ENCODE measurements at regions not wholly inside any gene's neighbourhood (a gene's known extent, or its start where the extent isn't known, plus 50 kb on each side); places are given as distances from the start of the nearest gene placed in this dataset.
A peak's percentile ranks its signal among the peaks of the same experiment; 100 is the strongest.
"Not testable (repeated sequence)": the region's sequence is repeated elsewhere in the genome, so short reads cannot be mapped to it uniquely, and the experiment has no call there.

GRCh38 chr2:11082880-11083279 lies 72.4 kb upstream of the SLC66A3 start:
- no peak overlapping the region for H3K4me3 ChIP-seq (ENCODE audit: low read depth, low read length)
- no peak for DNase-seq (ENCODE audit: low read depth)
- TF ChIP-seq MYC (IDR thresholded peaks at IDR 0.05; ENCODE audit: low read depth, low read length) = no peak
- no peak for TF ChIP-seq MAX (IDR thresholded peaks at IDR 0.05; ENCODE audit: low read depth, low read length)
- no peak for TF ChIP-seq POLR2A (IDR thresholded peaks at IDR 0.05; ENCODE audit: extremely low read depth, insufficient read length)
- TF ChIP-seq CTCF (IDR thresholded peaks at IDR 0.05; ENCODE audit: low read depth, low read length) = no peak

- not testable (repeated sequence) for H3K4me3 ChIP-seq (ENCODE audit: low read depth, low read length); DNase-seq (ENCODE audit: low read depth)
Measured at GRCh38 chr2:11088821-11089220, 66.4 kb upstream of the SLC66A3 start.

- TF ChIP-seq MYC (IDR thresholded peaks at IDR 0.05; ENCODE audit: low read depth, low read length) (no peak), POLR2A (IDR thresholded peaks at IDR 0.05; ENCODE audit: extremely low read depth, insufficient read length) (no peak), CTCF (IDR thresholded peaks at IDR 0.05; ENCODE audit: low read depth, low read length) (no peak), MAX (IDR thresholded peaks at IDR 0.05; ENCODE audit: low read depth, low read length) (no peak)
- peak; percentile 16 for DNase-seq (ENCODE audit: low read depth)
- H3K4me3 ChIP-seq (ENCODE audit: low read depth, low read length) = no peak overlapping the region
Measured at GRCh38 chr2:11090187-11090586, 65.1 kb upstream of the SLC66A3 start.

GRCh38 chr2:11092701-11093335 lies 62.4 kb upstream of the SLC66A3 start:
- DNase-seq (ENCODE audit: low read depth) = no peak
- no peak for TF ChIP-seq CTCF (IDR thresholded peaks at IDR 0.05; ENCODE audit: low read depth, low read length)
- no peak for TF ChIP-seq MYC (IDR thresholded peaks at IDR 0.05; ENCODE audit: low read depth, low read length)
- TF ChIP-seq MAX (IDR thresholded peaks at IDR 0.05; ENCODE audit: low read depth, low read length) = no peak
- TF ChIP-seq POLR2A (IDR thresholded peaks at IDR 0.05; ENCODE audit: extremely low read depth, insufficient read length) = no peak
- H3K4me3 ChIP-seq (ENCODE audit: low read depth, low read length) = no peak overlapping the region

- TF ChIP-seq MAX (IDR thresholded peaks at IDR 0.05; ENCODE audit: low read depth, low read length) (no peak), POLR2A (IDR thresholded peaks at IDR 0.05; ENCODE audit: extremely low read depth, insufficient read length) (no peak), MYC (IDR thresholded peaks at IDR 0.05; ENCODE audit: low read depth, low read length) (no peak), CTCF (IDR thresholded peaks at IDR 0.05; ENCODE audit: low read depth, low read length) (no peak)
- no peak overlapping the region for H3K4me3 ChIP-seq (ENCODE audit: low read depth, low read length)
- DNase-seq (ENCODE audit: low read depth) = no peak
Measured at GRCh38 chr2:11093467-11093866, 61.8 kb upstream of the SLC66A3 start.

- DNase-seq (ENCODE audit: low read depth) = no peak
- no peak overlapping the region for H3K4me3 ChIP-seq (ENCODE audit: low read depth, low read length)
- TF ChIP-seq CTCF (IDR thresholded peaks at IDR 0.05; ENCODE audit: low read depth, low read length) (no peak), MAX (IDR thresholded peaks at IDR 0.05; ENCODE audit: low read depth, low read length) (no peak), MYC (IDR thresholded peaks at IDR 0.05; ENCODE audit: low read depth, low read length) (no peak), POLR2A (IDR thresholded peaks at IDR 0.05; ENCODE audit: extremely low read depth, insufficient read length) (no peak)
Measured at GRCh38 chr2:11094021-11094810, 61.1 kb upstream of the SLC66A3 start.

Measured in NB4 (cell line).